NB4 (cell line): ENCODE measurements at regions not wholly inside any gene's neighbourhood (a gene's known extent, or its start where the extent isn't known, plus 50 kb on each side); places are given as distances from the start of the nearest gene placed in this dataset.

ENCODE experiments used
- DNase-seq: peaks from one replicate; pipeline ENCODE4 v3.0.0; 2010; ENCODE audit warnings: low read depth
- H3K4me3 ChIP-seq: one replicate; pipeline ENCODE4 v1.5.1; 2011; ENCODE audit warnings: mild to moderate bottlenecking, low read depth, low read length, moderate library complexity
- MYC ChIP-seq: IDR thresholded peaks from 2 replicates; pipeline ENCODE4 v1.6.1; 2011; ENCODE audit warnings: low read depth, low read length
- POLR2A ChIP-seq: IDR thresholded peaks from 2 replicates; pipeline ENCODE4 v1.6.1; 2011; ENCODE audit warnings: mild to moderate bottlenecking; ENCODE audit not compliant: insufficient read length; ENCODE audit errors: extremely low read depth
- TF ChIP-seq, protein P1 (sequence below): IDR thresholded peaks from one replicate; pipeline ENCODE4 v1.5.1; 2012; ENCODE audit warnings: low read depth, low read length
- TF ChIP-seq, protein P2 (sequence below): IDR thresholded peaks from 2 replicates; pipeline ENCODE4 v1.6.1; 2011; ENCODE audit warnings: low read depth, low read length

DNA sequence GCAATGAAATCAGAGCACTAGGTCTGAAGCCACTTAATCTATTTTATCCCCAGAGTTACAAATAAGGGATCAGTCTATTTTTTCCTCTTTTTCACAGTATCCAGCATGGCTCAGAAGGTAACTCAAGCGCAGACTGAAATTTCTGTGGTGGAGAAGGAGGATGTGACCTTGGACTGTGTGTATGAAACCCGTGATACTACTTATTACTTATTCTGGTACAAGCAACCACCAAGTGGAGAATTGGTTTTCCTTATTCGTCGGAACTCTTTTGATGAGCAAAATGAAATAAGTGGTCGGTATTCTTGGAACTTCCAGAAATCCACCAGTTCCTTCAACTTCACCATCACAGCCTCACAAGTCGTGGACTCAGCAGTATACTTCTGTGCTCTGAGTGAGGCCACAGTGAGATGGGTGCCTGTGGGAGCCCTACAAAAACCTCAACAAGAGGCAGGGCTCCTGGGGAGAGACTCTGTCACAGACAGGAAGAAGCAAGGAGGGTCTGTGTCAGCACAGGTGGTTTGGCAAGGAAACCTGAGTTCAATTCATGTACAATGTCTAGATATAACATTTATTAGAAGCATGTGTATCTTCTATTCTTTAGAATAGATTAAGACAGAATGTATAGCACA, 334.3 kb upstream of the OR4E1 start:
- no peak overlapping the region for H3K4me3 ChIP-seq
- TF ChIP-seq, protein P1, sequence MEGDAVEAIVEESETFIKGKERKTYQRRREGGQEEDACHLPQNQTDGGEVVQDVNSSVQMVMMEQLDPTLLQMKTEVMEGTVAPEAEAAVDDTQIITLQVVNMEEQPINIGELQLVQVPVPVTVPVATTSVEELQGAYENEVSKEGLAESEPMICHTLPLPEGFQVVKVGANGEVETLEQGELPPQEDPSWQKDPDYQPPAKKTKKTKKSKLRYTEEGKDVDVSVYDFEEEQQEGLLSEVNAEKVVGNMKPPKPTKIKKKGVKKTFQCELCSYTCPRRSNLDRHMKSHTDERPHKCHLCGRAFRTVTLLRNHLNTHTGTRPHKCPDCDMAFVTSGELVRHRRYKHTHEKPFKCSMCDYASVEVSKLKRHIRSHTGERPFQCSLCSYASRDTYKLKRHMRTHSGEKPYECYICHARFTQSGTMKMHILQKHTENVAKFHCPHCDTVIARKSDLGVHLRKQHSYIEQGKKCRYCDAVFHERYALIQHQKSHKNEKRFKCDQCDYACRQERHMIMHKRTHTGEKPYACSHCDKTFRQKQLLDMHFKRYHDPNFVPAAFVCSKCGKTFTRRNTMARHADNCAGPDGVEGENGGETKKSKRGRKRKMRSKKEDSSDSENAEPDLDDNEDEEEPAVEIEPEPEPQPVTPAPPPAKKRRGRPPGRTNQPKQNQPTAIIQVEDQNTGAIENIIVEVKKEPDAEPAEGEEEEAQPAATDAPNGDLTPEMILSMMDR = no peak
- TF ChIP-seq, protein P2, sequence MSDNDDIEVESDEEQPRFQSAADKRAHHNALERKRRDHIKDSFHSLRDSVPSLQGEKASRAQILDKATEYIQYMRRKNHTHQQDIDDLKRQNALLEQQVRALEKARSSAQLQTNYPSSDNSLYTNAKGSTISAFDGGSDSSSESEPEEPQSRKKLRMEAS = no peak
- TF ChIP-seq POLR2A = no peak
- TF ChIP-seq MYC = no peak
- DNase-seq = no peak

DNA sequence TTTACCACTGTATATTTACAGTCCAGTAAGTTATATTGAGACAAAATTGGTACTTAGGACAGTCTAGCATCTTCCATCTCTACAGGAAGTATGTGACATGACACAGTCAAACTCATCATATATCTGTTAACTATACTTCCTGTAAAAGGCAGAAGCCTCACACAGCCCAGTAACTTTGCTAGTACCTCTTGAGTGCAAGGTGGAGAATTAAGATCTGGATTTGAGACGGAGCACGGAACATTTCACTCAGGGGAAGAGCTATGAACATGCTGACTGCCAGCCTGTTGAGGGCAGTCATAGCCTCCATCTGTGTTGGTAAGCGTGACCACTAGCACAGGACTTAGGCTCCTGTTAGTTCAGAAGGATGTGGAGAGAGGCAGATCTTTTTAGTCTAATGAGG, 333.7 kb upstream of the OR4E1 start:
- TF ChIP-seq MYC = no peak
- no peak overlapping the region for H3K4me3 ChIP-seq
- DNase-seq = no peak

DNA sequence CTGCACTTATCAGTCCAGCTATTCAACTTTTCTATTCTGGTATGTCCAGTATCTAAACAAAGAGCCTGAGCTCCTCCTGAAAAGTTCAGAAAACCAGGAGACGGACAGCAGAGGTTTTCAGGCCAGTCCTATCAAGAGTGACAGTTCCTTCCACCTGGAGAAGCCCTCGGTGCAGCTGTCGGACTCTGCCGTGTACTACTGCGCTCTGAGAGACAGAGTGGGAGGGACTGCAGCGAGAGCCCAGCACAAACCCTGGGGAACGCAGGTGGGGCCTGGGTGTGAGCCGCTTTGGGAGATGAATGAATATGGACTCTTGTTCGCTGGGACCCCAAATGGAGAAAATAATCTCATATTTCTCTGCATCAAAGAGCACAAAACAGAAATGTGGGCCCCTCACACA, 329.8 kb upstream of the OR4E1 start:
- H3K4me3 ChIP-seq = no peak overlapping the region
- no peak for DNase-seq
- TF ChIP-seq POLR2A (no peak), MYC (no peak)
- TF ChIP-seq, protein P1 = no peak
- TF ChIP-seq, protein P2 = no peak

DNA sequence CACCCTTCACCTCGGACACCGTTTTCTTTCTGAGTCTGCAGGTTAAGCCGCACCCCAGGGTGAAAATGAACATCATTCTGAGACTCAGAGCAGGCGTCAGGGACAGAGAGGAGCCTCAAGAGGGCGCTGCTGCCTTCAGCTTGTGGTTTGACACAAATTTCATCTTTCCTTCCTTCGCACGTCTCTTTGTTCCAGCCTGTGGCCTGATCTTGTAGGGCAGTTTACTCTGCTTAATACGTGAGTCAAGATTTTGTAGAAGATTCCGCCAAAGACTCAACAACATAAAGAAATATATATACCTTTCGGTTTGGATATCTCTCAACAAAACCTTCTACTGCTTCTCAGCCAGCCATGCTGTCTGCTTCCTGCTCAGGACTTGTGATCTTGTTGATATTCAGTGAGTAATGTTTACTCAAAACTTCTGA, 329.3 kb upstream of the OR4E1 start:
- DNase-seq = peak; percentile 32
- no peak for TF ChIP-seq POLR2A
- TF ChIP-seq, protein P2 = no peak
- no peak for TF ChIP-seq MYC
- TF ChIP-seq, protein P1 = peak; percentile 80
- H3K4me3 ChIP-seq = no peak overlapping the region

DNA sequence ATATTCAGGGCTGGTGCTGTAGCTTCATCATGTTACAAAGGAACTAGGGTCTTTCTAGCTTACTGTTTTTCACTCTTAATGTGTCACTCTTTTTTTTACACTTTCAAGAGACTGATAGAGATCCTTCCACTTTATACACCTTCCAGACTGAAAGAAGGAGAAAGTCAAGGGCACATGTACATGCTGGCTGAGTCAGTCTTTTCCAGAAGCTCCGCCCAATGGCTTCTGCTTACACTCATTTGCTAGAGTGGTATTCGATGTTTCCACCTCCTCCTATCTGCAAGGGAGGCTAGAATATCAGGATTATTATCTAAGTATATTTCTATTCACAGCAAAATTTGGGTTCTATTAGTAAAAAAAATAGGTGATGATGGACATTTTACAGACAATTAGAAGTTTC, 325.8 kb upstream of the OR4E1 start:
- no peak for DNase-seq
- TF ChIP-seq POLR2A (no peak), MYC (no peak)
- TF ChIP-seq, protein P2 = no peak
- TF ChIP-seq, protein P1 = no peak

DNA sequence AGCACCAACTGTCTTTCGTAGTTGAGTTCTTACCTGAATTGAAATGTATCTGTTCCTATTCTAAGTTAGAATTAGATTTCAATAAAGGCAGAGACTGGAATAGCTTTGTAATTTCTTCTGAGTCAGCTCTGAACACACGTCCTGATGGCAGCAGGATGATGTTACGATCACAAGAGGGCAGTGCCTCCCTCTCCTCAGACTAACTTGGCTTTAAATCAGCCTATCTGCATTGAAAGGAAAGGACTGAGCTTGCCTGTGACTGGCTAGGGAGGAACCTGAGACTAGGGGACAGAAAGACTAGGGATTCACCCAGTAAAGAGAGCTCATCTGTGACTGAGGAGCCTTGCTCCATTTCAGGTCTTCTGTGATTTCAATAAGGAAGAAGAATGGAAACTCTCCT, 323.7 kb upstream of the OR4E1 start:
- peak; percentile 23 for DNase-seq
- TF ChIP-seq POLR2A (no peak), MYC (no peak)
- TF ChIP-seq, protein P1 = peak; percentile 13
- TF ChIP-seq, protein P2 = no peak
- H3K4me3 ChIP-seq = no peak overlapping the region

More for the DNA sequence above, 325.8 kb upstream of the OR4E1 start:
- H3K4me3 ChIP-seq = no peak overlapping the region
